ENCODE measurements at regions not wholly inside any gene's neighbourhood (a gene's known extent, or its start where the extent isn't known, plus 50 kb on each side); places are given as distances from the start of the nearest gene placed in this dataset.

DNA sequence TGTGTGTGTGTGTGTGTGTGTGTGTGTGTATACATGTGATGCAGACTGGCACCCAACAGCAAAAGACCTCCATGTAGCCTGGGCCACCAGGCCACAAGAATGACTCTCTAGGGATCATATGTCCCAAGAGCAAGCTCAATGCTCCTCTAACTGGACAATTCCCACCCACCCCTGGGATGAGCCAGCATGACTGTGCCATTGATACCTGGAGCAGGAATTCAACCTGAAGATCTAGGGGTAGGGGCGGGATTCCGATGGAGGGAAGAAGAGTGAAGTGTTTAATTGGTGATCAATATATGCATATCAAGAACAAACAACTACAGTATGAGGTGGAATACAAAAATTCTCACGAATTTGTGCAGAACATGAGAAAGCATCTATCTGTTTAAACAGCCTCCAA lies 136.2 kb downstream of the PSMG1 start (continued):
- TF ChIP-seq, protein P1, sequence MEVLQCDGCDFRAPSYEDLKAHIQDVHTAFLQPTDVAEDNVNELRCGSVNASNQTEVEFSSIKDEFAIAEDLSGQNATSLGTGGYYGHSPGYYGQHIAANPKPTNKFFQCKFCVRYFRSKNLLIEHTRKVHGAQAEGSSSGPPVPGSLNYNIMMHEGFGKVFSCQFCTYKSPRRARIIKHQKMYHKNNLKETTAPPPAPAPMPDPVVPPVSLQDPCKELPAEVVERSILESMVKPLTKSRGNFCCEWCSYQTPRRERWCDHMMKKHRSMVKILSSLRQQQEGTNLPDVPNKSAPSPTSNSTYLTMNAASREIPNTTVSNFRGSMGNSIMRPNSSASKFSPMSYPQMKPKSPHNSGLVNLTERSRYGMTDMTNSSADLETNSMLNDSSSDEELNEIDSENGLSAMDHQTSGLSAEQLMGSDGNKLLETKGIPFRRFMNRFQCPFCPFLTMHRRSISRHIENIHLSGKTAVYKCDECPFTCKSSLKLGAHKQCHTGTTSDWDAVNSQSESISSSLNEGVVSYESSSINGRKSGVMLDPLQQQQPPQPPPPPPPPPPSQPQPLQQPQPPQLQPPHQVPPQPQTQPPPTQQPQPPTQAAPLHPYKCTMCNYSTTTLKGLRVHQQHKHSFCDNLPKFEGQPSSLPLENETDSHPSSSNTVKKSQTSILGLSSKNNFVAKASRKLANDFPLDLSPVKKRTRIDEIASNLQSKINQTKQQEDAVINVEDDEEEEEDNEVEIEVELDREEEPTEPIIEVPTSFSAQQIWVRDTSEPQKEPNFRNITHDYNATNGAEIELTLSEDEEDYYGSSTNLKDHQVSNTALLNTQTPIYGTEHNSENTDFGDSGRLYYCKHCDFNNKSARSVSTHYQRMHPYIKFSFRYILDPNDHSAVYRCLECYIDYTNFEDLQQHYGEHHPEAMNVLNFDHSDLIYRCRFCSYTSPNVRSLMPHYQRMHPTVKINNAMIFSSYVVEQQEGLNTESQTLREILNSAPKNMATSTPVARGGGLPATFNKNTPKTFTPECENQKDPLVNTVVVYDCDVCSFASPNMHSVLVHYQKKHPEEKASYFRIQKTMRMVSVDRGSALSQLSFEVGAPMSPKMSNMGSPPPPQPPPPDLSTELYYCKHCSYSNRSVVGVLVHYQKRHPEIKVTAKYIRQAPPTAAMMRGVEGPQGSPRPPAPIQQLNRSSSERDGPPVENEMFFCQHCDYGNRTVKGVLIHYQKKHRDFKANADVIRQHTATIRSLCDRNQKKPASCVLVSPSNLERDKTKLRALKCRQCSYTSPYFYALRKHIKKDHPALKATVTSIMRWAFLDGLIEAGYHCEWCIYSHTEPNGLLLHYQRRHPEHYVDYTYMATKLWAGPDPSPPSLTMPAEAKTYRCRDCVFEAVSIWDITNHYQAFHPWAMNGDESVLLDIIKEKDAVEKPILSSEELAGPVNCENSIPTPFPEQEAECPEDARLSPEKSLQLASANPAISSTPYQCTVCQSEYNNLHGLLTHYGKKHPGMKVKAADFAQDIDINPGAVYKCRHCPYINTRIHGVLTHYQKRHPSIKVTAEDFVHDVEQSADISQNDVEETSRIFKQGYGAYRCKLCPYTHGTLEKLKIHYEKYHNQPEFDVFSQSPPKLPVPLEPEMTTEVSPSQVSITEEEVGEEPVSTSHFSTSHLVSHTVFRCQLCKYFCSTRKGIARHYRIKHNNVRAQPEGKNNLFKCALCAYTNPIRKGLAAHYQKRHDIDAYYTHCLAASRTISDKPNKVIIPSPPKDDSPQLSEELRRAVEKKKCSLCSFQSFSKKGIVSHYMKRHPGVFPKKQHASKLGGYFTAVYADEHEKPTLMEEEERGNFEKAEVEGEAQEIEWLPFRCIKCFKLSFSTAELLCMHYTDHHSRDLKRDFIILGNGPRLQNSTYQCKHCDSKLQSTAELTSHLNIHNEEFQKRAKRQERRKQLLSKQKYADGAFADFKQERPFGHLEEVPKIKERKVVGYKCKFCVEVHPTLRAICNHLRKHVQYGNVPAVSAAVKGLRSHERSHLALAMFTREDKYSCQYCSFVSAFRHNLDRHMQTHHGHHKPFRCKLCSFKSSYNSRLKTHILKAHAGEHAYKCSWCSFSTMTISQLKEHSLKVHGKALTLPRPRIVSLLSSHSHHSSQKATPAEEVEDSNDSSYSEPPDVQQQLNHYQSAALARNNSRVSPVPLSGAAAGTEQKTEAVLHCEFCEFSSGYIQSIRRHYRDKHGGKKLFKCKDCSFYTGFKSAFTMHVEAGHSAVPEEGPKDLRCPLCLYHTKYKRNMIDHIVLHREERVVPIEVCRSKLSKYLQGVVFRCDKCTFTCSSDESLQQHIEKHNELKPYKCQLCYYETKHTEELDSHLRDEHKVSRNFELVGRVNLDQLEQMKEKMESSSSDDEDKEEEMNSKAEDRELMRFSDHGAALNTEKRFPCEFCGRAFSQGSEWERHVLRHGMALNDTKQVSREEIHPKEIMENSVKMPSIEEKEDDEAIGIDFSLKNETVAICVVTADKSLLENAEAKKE (CRISPR knock-in tag; IDR thresholded peaks at IDR 0.05): no peak
- TF ChIP-seq CTCF (conservative IDR thresholded peaks at IDR 0.05; ENCODE audit: low read depth in 2 of 2): no peak
- no peak for TF ChIP-seq JUNB (IDR thresholded peaks at IDR 0.05; ENCODE audit: unreplicated experiment)
- TF ChIP-seq STAT1 (IDR thresholded peaks at IDR 0.05; ENCODE audit: unreplicated experiment): no peak
- no peak for TF ChIP-seq EZH2 (IDR thresholded peaks at IDR 0.05; ENCODE audit: low read depth, unreplicated experiment)
- TF ChIP-seq, protein P2, sequence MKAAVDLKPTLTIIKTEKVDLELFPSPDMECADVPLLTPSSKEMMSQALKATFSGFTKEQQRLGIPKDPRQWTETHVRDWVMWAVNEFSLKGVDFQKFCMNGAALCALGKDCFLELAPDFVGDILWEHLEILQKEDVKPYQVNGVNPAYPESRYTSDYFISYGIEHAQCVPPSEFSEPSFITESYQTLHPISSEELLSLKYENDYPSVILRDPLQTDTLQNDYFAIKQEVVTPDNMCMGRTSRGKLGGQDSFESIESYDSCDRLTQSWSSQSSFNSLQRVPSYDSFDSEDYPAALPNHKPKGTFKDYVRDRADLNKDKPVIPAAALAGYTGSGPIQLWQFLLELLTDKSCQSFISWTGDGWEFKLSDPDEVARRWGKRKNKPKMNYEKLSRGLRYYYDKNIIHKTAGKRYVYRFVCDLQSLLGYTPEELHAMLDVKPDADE (IDR thresholded peaks at IDR 0.05): no peak
- no peak for TF ChIP-seq EZH2phosphoT487 (IDR thresholded peaks at IDR 0.05; ENCODE audit: unreplicated experiment)
- TF ChIP-seq CREB1 (CRISPR knock-in tag; IDR thresholded peaks at IDR 0.05; ENCODE audit: low read depth): no peak
- no peak for TF ChIP-seq ZNF331 (CRISPR knock-in tag; IDR thresholded peaks at IDR 0.05; ENCODE audit: low read depth)
